ENCODE measurements at regions not wholly inside any gene's neighbourhood (a gene's known extent, or its start where the extent isn't known, plus 50 kb on each side); places are given as distances from the start of the nearest gene placed in this dataset.

GRCh38 chr14:98867146-98867545 is 404.9 kb downstream of the BCL11B start:
- DNase-seq (ENCODE audit: low read depth in 4 of 4, low spot score in 1 of 4): no peak

- DNase-seq (ENCODE audit: low read depth in 4 of 4, low spot score in 1 of 4): no peak
Measured at GRCh38 chr14:98867726-98868125, 404.3 kb downstream of the BCL11B start.

DNA sequence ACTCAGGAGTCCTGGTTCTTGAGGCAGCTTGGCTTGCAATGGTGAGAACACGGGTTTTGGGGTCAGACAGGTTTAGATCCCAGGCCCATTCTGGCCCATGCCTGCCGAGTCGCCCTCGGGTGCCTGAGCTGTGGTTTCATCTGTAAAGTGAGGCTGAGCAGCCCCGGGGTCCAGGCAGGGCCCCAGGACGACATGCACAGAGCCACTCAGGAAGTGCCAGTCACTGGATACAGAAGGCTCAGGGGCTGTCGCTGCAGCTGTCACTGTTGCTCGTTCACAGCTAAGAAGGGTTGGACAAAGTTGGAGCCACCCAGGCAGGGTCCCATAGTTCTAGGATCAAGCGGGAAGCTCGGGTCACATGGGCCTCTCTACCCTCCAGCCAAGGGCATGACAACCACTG is 403.1 kb downstream of the BCL11B start:
- DNase-seq (ENCODE audit: low read depth in 4 of 4, low spot score in 1 of 4): no peak

GRCh38 chr14:98871796-98872195 is 400.2 kb downstream of the BCL11B start:
- DNase-seq (ENCODE audit: low read depth in 4 of 4, low spot score in 1 of 4): no peak

DNA sequence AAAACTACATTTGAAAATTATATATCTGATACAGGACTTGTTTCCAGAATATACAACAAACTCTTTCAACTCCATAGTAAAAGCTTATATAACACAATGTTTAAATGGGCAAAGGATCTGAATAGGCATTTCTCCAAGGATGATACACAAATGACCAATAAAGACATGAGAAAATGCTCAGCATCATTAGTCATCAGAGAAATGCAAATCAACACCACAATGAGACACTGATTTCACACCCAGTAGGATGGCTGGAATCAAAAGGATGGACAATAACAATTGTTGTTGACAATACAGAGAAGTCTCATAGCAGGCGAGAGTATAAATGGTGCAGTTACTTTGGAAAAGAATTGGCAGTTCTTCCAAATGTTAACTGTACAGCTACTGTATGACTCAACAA is 394.9 kb downstream of the BCL11B start:
- DNase-seq (ENCODE audit: low read depth in 4 of 4, low spot score in 1 of 4): no peak

DNA sequence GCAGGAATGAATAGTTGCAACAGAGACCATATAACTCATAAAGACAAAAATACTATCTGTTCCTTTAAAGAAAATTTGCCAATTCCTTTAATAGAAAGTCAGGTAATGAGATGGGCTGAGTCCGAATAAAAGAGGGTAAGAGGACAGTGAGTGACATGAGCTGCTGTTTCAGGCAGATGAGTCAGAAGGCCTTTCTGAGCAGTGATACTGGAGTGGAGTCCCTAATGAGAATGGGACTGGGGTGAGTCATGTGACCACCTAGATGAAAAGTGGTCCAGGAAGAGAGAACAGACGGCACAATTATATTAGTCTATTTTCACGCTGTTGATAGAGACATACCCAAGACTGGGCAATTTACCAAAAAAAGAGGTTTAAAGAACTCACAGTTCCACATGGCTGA is 393.7 kb downstream of the BCL11B start:
- DNase-seq (ENCODE audit: low read depth in 4 of 4, low spot score in 1 of 4): no peak

- DNase-seq (ENCODE audit: low read depth in 4 of 4, low spot score in 1 of 4): no peak
Measured at GRCh38 chr14:98886982-98887381, 385.0 kb downstream of the BCL11B start.

DNA sequence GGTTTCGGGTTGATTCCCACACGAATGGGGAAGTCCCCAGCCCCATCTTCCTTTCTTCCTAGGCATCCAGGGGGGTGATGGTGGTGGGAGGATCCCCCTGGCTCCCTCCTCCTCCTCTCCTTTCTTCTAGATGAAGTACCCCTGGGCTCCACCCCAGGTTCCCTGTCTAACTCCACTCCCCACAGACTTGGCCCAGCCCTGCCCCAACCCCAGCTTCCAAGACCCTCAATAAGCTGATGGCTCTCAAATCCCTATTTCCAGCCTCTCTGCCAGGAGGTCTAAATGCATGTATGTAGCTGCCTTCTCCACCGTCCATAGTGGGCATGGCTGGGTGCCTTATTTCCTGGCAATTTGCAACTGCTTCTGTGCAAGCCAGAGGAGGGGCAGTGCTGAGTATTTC is 383.7 kb downstream of the BCL11B start:
- DNase-seq (ENCODE audit: low read depth in 4 of 4, low spot score in 1 of 4): no peak

- no peak for DNase-seq (ENCODE audit: low read depth in 4 of 4, low spot score in 1 of 4)
Measured at GRCh38 chr14:98888927-98889835, 382.8 kb downstream of the BCL11B start.

- no peak for DNase-seq (ENCODE audit: low read depth in 4 of 4, low spot score in 1 of 4)
Measured at GRCh38 chr14:98889836-98890185, 382.2 kb downstream of the BCL11B start.

- DNase-seq (ENCODE audit: low read depth in 4 of 4, low spot score in 1 of 4): no peak
Measured at GRCh38 chr14:98890556-98891340, 381.2 kb downstream of the BCL11B start.

DNA sequence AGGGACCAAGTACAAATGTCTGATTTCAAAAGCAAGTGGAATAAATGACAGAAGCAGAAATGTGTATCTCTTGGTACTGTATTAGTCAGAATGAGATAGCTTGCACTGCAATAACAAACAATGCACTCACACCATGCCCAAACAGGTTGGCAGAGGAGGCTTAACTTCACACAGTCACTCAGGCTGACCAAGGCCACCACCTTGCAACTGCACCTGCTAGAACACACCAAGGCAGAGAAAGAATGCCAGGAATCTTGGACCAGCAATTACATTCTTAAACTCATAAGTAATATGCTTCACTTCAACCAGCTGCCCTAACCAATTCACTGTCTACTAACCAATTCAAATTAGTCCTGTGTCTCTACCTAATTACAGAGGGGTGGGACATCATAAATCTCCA is 378.3 kb downstream of the BCL11B start:
- no peak for DNase-seq (ENCODE audit: low read depth in 4 of 4, low spot score in 1 of 4)

GRCh38 chr14:98894600-98894999 is 377.4 kb downstream of the BCL11B start:
- no peak for DNase-seq (ENCODE audit: low read depth in 4 of 4, low spot score in 1 of 4)

- DNase-seq (ENCODE audit: low read depth in 4 of 4, low spot score in 1 of 4): no peak
Measured at GRCh38 chr14:98896449-98896848, 375.5 kb downstream of the BCL11B start.

DNA sequence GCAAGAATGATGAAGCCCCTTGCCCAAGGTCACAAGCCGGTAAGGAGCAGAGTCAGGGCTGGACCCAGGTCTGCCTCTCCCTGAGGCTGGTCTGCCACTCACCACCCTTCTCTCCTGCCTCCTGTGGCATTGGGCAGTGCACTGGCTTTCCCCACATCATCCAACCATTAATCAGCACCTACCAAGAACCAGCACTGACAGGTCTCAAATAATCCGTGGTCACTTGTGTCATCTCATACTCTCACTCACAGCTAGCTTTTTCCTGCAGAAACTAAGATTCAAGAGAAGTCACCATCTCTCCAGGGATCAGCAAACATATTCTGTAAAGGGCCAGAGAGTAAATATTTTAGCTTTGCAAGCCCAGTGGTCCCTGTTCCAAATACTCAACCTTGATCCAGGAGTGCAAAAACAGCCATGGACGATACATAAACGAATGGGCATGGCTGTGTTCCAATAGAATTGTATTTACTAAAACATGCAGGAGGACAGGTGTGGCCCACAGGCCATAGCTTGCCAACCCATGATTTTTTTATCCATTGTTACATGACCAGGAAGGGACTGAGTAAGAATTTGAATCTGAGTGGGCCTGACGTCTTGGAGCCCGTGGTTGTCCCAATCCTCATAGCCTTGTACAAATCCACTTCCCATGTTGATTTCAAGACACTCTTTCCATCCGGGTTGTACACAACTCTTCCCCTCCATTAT is 374.2 kb downstream of the BCL11B start:
- DNase-seq (ENCODE audit: low read depth in 4 of 4, low spot score in 1 of 4): no peak

GRCh38 chr14:98899441-98899840 is 372.6 kb downstream of the BCL11B start:
- no peak for DNase-seq (ENCODE audit: low read depth in 4 of 4, low spot score in 1 of 4)

DNA sequence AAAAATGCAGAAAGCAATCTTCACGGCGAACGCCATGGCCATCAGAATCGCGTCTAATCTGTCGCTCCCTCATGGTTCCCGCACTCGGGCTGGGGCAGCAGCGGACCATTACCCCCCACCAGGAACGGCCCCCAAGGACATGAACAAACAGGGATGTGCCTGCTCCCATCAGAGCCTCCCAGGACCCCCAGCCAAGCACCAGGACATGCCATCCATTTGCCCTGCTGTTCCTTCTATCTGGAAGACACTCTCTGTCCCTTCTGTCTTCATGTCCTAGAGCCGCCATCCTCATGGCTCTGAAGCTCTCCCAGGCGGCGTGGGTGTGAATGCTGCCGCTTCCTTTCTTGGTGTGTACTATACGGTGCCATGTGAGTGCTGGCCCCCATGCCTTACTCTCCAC is 371.8 kb downstream of the BCL11B start:
- no peak for DNase-seq (ENCODE audit: low read depth in 4 of 4, low spot score in 1 of 4)

GRCh38 chr14:98900798-98901197 is 371.2 kb downstream of the BCL11B start:
- no peak for DNase-seq (ENCODE audit: low read depth in 4 of 4, low spot score in 1 of 4)

DNA sequence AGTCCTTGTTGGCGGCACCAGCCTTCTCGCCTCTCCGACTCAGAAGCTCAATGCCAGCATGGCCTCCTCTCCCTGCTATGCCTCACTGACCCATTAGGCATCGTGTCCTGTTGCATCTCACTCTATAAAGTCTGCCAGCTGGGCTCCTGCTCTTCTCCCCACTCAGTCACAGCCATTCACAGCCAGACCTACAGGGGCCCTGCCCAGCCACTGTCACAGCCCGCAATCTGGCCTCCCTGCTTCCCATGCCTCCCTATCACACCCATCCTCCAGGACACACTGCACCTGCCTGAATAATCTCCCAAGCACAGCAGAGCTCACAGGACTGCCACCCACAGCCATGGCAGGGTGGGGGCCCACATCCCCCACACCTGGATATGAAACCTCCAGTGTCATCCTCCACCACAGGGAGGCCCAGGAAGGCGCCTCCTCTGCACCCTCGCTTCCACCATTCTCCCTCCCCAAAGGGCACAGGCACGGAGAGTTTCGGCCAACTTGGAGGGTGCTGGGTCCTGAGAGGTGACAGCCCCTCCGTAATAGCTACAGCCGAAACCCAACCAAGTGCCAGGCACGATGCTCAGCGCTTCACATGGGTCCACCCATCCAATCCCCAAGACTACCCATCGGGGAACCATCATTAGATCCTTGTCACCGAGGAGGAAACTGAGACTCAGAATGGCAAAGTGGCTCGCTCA is 370.3 kb downstream of the BCL11B start:
- no peak for DNase-seq (ENCODE audit: low read depth in 4 of 4, low spot score in 1 of 4)

DNA sequence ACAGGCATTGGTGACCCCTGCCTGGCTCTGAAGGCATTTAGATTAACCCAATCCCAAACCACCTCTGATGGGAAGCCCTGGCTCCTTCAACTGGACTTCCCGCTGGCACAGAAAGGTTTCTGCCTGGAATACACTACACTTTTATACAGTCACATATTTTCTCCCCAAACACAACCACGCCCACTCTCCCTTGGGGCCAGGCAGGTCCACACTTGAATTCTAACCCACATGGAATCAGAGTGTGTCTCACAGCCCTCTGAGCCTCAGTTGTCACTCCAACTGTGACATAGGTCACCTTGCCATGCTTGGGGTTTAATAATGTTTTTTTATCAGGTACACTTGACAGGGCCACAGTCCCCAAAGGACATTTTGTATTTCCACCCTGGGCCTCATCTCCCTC is 368.6 kb downstream of the BCL11B start:
- no peak for DNase-seq (ENCODE audit: low read depth in 4 of 4, low spot score in 1 of 4)

GRCh38 chr14:98904677-98905076 is 367.3 kb downstream of the BCL11B start:
- no peak for DNase-seq (ENCODE audit: low read depth in 4 of 4, low spot score in 1 of 4)
